ENCODE measurements at regions not wholly inside any gene's neighbourhood (a gene's known extent, or its start where the extent isn't known, plus 50 kb on each side); places are given as distances from the start of the nearest gene placed in this dataset.

DNA sequence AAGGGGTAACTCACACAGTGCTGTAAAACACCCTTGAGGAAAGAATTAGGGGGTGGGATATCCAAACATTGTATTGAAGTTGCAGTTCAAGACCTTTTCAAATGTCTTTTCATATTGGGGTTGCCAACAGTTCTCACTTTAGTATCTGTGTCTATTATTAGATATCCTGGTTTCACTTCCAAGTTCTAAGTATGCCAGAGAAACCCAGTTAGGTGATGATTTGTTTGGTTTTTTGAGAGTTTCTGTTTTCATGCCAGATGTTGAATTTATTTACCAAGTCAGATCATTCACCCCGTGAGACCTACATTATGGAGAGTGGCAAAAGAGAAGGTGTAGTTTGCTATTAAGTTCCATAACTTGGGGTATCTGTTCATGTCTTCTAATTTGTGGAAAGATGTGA lies 64.5 kb downstream of the C9orf152 start:
- no peak overlapping the region for H3K4me3 ChIP-seq (ENCODE audit: control insufficient read depth, low read depth, low read length)
- TF ChIP-seq, protein P1, sequence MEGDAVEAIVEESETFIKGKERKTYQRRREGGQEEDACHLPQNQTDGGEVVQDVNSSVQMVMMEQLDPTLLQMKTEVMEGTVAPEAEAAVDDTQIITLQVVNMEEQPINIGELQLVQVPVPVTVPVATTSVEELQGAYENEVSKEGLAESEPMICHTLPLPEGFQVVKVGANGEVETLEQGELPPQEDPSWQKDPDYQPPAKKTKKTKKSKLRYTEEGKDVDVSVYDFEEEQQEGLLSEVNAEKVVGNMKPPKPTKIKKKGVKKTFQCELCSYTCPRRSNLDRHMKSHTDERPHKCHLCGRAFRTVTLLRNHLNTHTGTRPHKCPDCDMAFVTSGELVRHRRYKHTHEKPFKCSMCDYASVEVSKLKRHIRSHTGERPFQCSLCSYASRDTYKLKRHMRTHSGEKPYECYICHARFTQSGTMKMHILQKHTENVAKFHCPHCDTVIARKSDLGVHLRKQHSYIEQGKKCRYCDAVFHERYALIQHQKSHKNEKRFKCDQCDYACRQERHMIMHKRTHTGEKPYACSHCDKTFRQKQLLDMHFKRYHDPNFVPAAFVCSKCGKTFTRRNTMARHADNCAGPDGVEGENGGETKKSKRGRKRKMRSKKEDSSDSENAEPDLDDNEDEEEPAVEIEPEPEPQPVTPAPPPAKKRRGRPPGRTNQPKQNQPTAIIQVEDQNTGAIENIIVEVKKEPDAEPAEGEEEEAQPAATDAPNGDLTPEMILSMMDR (conservative IDR thresholded peaks at IDR 0.05; ENCODE audit: control insufficient read depth, insufficient read depth, low read depth, low read length): no peak
- no peak for DNase-seq (ENCODE audit: low read depth)

DNA sequence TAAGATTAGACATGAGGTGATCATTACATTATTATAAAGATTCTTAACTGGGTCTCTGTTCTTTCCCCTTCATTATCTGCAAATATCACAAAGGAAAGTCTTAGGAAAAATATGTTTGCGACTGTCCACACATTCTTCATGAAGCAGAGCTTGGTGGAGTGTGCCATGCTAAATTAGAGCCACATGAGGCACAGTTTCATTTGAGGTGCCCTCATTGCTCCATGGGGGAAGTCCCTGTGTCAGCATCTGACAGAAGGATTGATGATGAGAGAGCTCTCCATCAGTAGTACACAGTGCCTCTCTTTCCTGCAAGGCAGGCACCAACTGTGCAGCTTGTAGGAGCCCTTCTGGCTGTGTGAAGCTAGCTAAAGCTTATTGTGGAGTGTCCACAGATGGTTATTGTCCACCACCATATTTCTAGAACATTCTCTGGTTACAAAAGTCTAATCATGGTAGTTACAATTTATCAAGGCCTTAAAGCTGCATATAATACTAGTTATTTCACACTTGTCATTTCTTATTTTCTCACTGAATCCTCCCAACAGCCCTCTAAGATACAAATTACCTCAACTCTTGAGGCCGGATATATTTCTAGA lies 63.9 kb downstream of the C9orf152 start:
- TF ChIP-seq, protein P1 (conservative IDR thresholded peaks at IDR 0.05; ENCODE audit: control insufficient read depth, insufficient read depth, low read depth, low read length): no peak
- DNase-seq (ENCODE audit: low read depth): no peak
- no peak overlapping the region for H3K4me3 ChIP-seq (ENCODE audit: control insufficient read depth, low read depth, low read length)

DNA sequence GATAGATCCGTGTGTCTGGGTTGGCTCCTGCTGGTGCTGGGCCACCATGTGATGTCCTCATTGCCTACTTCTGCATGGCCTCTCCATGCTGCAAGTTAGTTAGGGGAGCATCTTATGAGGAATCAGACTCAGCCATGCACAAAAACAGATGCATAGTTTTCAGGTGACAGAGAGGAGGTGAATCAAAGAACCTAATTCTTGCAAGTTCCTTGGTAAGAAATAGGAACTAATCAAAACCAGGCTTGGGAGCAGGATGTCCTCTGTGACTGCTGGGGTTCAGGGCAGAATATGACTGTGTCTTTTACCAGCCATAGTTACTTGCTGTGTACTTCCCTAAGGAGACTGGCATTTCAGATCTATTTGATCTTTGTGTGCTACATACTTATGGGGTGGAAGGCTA lies 61.6 kb downstream of the C9orf152 start:
- TF ChIP-seq, protein P1 (conservative IDR thresholded peaks at IDR 0.05; ENCODE audit: control insufficient read depth, insufficient read depth, low read depth, low read length): no peak

DNA sequence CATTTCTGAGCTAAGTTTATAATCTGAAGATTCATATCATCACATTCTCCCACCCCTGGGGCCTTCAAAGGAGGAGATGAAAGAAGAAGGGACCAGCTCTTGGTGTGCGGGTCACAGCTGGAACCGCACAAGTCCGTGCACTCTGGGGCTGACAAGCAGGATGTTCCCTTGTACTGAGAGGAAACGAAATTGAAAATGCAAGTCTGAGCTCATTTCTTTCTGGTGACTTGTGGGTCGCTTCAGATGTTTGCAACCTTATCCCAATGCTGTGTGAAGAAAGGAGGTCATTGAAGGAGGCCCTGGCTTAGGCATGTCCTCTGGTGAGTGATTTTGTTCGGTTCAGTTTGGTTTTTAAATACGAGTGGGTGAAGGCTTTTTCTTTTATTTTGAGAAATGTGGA lies 59.6 kb downstream of the C9orf152 start:
- H3K4me3 ChIP-seq (ENCODE audit: control insufficient read depth, low read depth, low read length): no peak overlapping the region
- peak; percentile 44 for DNase-seq (ENCODE audit: low read depth)
- TF ChIP-seq, protein P1 (conservative IDR thresholded peaks at IDR 0.05; ENCODE audit: control insufficient read depth, insufficient read depth, low read depth, low read length): no peak

More for the DNA sequence above, 61.6 kb downstream of the C9orf152 start:
- DNase-seq (ENCODE audit: low read depth): peak; percentile 51
- H3K4me3 ChIP-seq (ENCODE audit: control insufficient read depth, low read depth, low read length): no peak overlapping the region

DNA sequence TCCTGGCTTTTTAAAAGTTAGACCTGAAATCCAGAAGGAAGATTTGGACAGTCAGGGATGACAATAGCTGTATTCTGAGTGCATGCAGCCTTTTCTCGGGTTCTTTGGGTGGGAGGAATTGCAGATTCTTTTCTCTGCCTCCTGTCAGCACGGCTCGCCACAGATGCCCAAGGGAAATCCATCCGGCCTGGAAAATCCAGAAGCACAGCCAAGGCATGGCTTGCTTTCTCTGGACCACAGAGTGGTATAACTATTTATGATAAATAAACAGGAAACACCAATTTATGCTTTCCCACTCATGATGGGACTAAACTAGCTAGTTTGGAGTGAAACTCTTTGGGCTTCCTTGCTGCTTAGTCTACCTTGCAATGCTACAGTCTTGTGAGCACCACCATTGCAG lies 59.1 kb downstream of the C9orf152 start:
- peak; percentile 83 for DNase-seq (ENCODE audit: low read depth)
- H3K4me3 ChIP-seq (ENCODE audit: control insufficient read depth, low read depth, low read length): no peak overlapping the region
- TF ChIP-seq, protein P1 (conservative IDR thresholded peaks at IDR 0.05; ENCODE audit: control insufficient read depth, insufficient read depth, low read depth, low read length): no peak
